SH-SY5Y (cell line): ENCODE measurements at regions not wholly inside any gene's neighbourhood (a gene's known extent, or its start where the extent isn't known, plus 50 kb on each side); places are given as distances from the start of the nearest gene placed in this dataset.

Source experiments
- GATA2 ChIP-seq: IDR thresholded peaks from 2 replicates; pipeline ENCODE4 v1.6.1; 2011; ENCODE audit warnings: mild to moderate bottlenecking, low read depth, low read length
- GATA3 ChIP-seq: IDR thresholded peaks from 2 replicates; pipeline ENCODE4 v1.6.1; 2011; ENCODE audit warnings: low read depth, mild to moderate bottlenecking, low read length, moderate library complexity

DNA sequence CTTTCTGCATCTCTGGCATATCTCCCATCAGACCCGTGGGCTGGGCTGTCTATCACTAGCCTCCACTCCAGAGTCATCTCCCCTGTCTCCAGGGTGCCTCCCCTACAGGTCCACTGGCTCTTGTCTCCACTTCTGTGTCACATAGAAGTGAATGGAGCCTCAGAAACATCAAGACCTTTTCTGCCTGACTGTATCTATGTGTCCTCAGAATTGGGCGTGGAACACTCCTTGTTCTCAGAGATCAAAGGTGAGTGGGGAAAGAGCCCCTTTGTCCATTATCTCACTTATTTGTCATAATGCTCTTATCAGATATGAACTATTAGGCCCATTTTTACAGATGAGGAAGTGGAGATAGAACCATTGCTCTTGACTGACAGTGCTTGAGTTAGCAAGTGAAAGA lies 211.0 kb downstream of the CYRIA start:
- TF ChIP-seq GATA3 (no peak), GATA2 (no peak)
